ENCODE measurements at regions not wholly inside any gene's neighbourhood (a gene's known extent, or its start where the extent isn't known, plus 50 kb on each side); places are given as distances from the start of the nearest gene placed in this dataset.
A peak's percentile ranks its signal among the peaks of the same experiment; 100 is the strongest.

DNA sequence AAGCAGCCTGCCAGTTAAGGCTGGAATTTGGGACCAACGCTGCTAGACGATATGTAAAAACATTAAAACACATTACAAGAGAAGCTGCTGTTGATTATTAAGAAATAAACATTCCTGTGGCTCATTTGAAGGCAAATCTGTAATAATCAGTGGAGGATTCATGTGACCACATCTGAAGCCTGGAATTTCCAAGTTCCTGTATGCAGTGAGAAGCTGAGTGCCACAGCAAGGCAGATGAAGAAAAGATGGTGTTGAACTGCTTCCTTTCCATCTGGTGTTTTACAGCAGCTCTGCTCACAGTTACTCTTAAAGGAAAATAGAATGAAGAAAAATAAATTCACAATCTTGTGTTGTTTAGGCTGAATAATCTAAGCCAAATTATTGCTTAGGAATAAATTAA lies 139.3 kb upstream of the ROBO2 start:
- FAIRE-seq: no peak
- Histone ChIP-seq H2AFZ (ENCODE audit: control insufficient read depth, low read depth, low read length) (no peak overlapping the region), H3K4me3 (no peak overlapping the region), H3K4me1 (ENCODE audit: control insufficient read depth, insufficient read depth, low read length) (no peaks in the 10 kb centered on the region), H3K4me2 (ENCODE audit: control insufficient read depth, insufficient read depth) (no peak overlapping the region), H3K9ac (ENCODE audit: control insufficient read depth, insufficient read depth, low read length) (no peak overlapping the region), H4K20me1 (ENCODE audit: control insufficient read depth, insufficient read depth) (no peaks in the 10 kb centered on the region), H3K36me3 (ENCODE audit: control insufficient read depth in 2 of 2, insufficient read depth in 2 of 2, low read length in 1 of 2) (no peaks in the 10 kb centered on the region), H3K27me3 (replicated peaks in 1 of 2; ENCODE audit: control insufficient read depth in 2 of 2, insufficient read depth in 2 of 2, low read length in 1 of 2) (no peaks in the 10 kb centered on the region), H3K9me3 (replicated peaks; ENCODE audit: control insufficient read depth, insufficient read depth, low read length) (no peaks in the 10 kb centered on the region), H3K27ac (ENCODE audit: control insufficient read depth, insufficient read depth) (no peak overlapping the region), H3K79me2 (ENCODE audit: control insufficient read depth, insufficient read depth, low read length) (no peaks in the 10 kb centered on the region)
- in situ Hi-C loops (cut with MboI) (no loop called here), intact Hi-C loops (cut with micrococcal nuclease; ENCODE audit: unreplicated experiment) (no loop called here)
- ATAC-seq: no peak
- no peak for DNase-seq (ENCODE audit: low read depth, low spot score)
- ChIA-PET SMC1A (ENCODE audit: uncharacterized antibody, unreplicated experiment) (interaction anchor here (0.8 to 1.1 kb wide), 2 partner anchors 9 to 57 kb away, joined by 3 to 4 read pairs; no protein-coding TSS in a partner anchor), CTCF (interaction anchor here (0.6 to 1.8 kb wide), 2 partner anchors 9 to 25 kb away, joined by 3 to 4 read pairs; no protein-coding TSS in a partner anchor), POLR2A (no interaction called here), RAD21 (ENCODE audit: unreplicated experiment) (no interaction called here)
- TF ChIP-seq, protein P1, sequence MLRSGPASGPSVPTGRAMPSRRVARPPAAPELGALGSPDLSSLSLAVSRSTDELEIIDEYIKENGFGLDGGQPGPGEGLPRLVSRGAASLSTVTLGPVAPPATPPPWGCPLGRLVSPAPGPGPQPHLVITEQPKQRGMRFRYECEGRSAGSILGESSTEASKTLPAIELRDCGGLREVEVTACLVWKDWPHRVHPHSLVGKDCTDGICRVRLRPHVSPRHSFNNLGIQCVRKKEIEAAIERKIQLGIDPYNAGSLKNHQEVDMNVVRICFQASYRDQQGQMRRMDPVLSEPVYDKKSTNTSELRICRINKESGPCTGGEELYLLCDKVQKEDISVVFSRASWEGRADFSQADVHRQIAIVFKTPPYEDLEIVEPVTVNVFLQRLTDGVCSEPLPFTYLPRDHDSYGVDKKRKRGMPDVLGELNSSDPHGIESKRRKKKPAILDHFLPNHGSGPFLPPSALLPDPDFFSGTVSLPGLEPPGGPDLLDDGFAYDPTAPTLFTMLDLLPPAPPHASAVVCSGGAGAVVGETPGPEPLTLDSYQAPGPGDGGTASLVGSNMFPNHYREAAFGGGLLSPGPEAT (IDR thresholded peaks at IDR 0.05; ENCODE audit: low read depth): no peak
- TF ChIP-seq, protein P2, sequence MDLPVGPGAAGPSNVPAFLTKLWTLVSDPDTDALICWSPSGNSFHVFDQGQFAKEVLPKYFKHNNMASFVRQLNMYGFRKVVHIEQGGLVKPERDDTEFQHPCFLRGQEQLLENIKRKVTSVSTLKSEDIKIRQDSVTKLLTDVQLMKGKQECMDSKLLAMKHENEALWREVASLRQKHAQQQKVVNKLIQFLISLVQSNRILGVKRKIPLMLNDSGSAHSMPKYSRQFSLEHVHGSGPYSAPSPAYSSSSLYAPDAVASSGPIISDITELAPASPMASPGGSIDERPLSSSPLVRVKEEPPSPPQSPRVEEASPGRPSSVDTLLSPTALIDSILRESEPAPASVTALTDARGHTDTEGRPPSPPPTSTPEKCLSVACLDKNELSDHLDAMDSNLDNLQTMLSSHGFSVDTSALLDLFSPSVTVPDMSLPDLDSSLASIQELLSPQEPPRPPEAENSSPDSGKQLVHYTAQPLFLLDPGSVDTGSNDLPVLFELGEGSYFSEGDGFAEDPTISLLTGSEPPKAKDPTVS (IDR thresholded peaks at IDR 0.05; ENCODE audit: low read depth, low read length): no peak
- BruUV-seq (replicated peaks): no TSS peak
- WGBS (ENCODE audit: insufficient coverage, insufficient replicate concordance, low lambda C conversion rate, missing lambda C conversion rate): 2% methylated on average over 2 of the region's 2 CpGs

DNA sequence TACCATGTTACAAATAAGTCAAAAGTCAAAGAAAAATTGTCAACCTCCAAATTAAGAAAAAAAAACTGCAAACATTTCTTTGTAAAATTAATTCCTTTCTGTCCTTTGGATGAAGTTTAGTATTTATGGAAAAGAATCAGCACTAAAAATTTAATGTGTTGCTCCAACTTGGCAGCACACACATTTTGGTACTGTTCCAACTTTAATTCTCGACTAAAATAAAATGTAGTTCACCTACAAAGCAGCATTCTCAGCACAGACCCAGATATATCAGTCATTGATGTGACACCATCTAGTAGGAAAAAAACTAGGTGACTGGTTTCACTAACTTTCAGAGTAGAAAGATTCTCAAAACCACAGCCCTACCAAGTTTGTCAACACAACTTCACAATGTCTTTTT lies 131.7 kb upstream of the ROBO2 start:
- Histone ChIP-seq H3K36me3 (ENCODE audit: control insufficient read depth in 2 of 2, insufficient read depth in 2 of 2, low read length in 1 of 2) (no peaks in the 10 kb centered on the region), H3K4me1 (ENCODE audit: control insufficient read depth, insufficient read depth, low read length) (no peaks in the 10 kb centered on the region), H3K4me2 (ENCODE audit: control insufficient read depth, insufficient read depth) (no peak overlapping the region), H3K27ac (ENCODE audit: control insufficient read depth, insufficient read depth) (no peak overlapping the region), H3K79me2 (ENCODE audit: control insufficient read depth, insufficient read depth, low read length) (no peaks in the 10 kb centered on the region), H3K27me3 (replicated peaks in 1 of 2; ENCODE audit: control insufficient read depth in 2 of 2, insufficient read depth in 2 of 2, low read length in 1 of 2) (no peaks in the 10 kb centered on the region), H3K9me3 (replicated peaks; ENCODE audit: control insufficient read depth, insufficient read depth, low read length) (no peaks in the 10 kb centered on the region), H2AFZ (ENCODE audit: control insufficient read depth, low read depth, low read length) (no peak overlapping the region), H3K9ac (ENCODE audit: control insufficient read depth, insufficient read depth, low read length) (no peak overlapping the region), H4K20me1 (ENCODE audit: control insufficient read depth, insufficient read depth) (no peaks in the 10 kb centered on the region), H3K4me3 (no peak overlapping the region)
- no peak for FAIRE-seq
- ChIA-PET SMC1A (ENCODE audit: uncharacterized antibody, unreplicated experiment) (no interaction called here), RAD21 (ENCODE audit: unreplicated experiment) (no interaction called here), POLR2A (no interaction called here), CTCF (no interaction called here)
- 0% methylated on average over 1 of the region's 1 CpG for WGBS (ENCODE audit: insufficient coverage, insufficient replicate concordance, low lambda C conversion rate, missing lambda C conversion rate)
- BruUV-seq (replicated peaks): no TSS peak
- in situ Hi-C loops (cut with MboI): no loop called here
- intact Hi-C loops (cut with micrococcal nuclease; ENCODE audit: unreplicated experiment): no loop called here
- DNase-seq (ENCODE audit: low read depth, low spot score): no peak
- peak; percentile 73 for ATAC-seq
- TF ChIP-seq ZNF24 (IDR thresholded peaks at IDR 0.05) (no peak), MXI1 (IDR thresholded peaks at IDR 0.05; ENCODE audit: low read depth, low read length) (no peak), CREB1 (IDR thresholded peaks at IDR 0.05; ENCODE audit: low read depth) (no peak), RAD21 (IDR thresholded peaks at IDR 0.05; ENCODE audit: insufficient read depth, low read depth, low read length) (no peak), STAT1 (conservative IDR thresholded peaks at IDR 0.05) (no peak), BACH1 (IDR thresholded peaks at IDR 0.05; ENCODE audit: borderline replicate concordance) (no peak)
- TF ChIP-seq, protein P3, sequence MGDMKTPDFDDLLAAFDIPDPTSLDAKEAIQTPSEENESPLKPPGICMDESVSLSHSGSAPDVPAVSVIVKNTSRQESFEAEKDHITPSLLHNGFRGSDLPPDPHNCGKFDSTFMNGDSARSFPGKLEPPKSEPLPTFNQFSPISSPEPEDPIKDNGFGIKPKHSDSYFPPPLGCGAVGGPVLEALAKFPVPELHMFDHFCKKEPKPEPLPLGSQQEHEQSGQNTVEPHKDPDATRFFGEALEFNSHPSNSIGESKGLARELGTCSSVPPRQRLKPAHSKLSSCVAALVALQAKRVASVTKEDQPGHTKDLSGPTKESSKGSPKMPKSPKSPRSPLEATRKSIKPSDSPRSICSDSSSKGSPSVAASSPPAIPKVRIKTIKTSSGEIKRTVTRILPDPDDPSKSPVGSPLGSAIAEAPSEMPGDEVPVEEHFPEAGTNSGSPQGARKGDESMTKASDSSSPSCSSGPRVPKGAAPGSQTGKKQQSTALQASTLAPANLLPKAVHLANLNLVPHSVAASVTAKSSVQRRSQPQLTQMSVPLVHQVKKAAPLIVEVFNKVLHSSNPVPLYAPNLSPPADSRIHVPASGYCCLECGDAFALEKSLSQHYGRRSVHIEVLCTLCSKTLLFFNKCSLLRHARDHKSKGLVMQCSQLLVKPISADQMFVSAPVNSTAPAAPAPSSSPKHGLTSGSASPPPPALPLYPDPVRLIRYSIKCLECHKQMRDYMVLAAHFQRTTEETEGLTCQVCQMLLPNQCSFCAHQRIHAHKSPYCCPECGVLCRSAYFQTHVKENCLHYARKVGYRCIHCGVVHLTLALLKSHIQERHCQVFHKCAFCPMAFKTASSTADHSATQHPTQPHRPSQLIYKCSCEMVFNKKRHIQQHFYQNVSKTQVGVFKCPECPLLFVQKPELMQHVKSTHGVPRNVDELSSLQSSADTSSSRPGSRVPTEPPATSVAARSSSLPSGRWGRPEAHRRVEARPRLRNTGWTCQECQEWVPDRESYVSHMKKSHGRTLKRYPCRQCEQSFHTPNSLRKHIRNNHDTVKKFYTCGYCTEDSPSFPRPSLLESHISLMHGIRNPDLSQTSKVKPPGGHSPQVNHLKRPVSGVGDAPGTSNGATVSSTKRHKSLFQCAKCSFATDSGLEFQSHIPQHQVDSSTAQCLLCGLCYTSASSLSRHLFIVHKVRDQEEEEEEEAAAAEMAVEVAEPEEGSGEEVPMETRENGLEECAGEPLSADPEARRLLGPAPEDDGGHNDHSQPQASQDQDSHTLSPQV (IDR thresholded peaks at IDR 0.05): no peak
